GM12875 (cell line): ENCODE measurements at regions not wholly inside any gene's neighbourhood (a gene's known extent, or its start where the extent isn't known, plus 50 kb on each side); places are given as distances from the start of the nearest gene placed in this dataset.

Experiments used
- H3K4me3 ChIP-seq: one replicate; pipeline ENCODE4 v1.5.1; 2011; ENCODE audit warnings: low read depth, low read length, control low read depth
- CTCF ChIP-seq: IDR thresholded peaks from 2 replicates; pipeline ENCODE4 v1.5.1; 2011; ENCODE audit warnings: low read depth, mild to moderate bottlenecking, control low read depth, inconsistent platforms, low read length, moderate library complexity, borderline replicate concordance; ENCODE audit not compliant: insufficient read depth

GRCh38 chr4:22312113-22312512 is 203.8 kb downstream of the ADGRA3 start:
- TF ChIP-seq CTCF = no peak
- H3K4me3 ChIP-seq = no peak overlapping the region

DNA sequence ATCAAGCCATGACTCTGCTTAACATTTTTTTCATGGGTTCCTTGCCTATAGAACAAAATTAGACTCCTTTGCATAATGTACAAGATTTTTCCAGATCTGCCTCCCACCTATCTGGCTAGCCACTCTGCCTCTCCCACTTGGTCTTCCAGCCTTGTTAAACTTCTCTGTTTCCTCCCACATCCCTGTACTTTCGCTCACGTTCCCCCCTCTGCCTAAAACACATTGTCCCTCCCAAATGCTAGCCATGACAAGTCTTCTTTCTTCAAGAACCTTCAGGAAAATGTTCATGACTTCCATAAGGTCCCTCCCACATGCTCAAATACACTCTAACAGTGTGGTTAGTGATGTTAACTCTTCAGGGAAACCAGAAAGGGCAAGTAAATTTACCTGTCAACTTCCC is 214.6 kb downstream of the ADGRA3 start:
- no peak for TF ChIP-seq CTCF
- H3K4me3 ChIP-seq = no peak overlapping the region

GRCh38 chr4:22299678-22300077 is 216.2 kb downstream of the ADGRA3 start:
- H3K4me3 ChIP-seq = no peak overlapping the region
- TF ChIP-seq CTCF = no peak

- H3K4me3 ChIP-seq = no peak overlapping the region
- no peak for TF ChIP-seq CTCF
These were observed 228.2 kb downstream of the ADGRA3 start for GRCh38 chr4:22287631-22288030.

- H3K4me3 ChIP-seq = no peak overlapping the region
- no peak for TF ChIP-seq CTCF
These were observed 247.4 kb downstream of the ADGRA3 start for GRCh38 chr4:22268350-22269025.

DNA sequence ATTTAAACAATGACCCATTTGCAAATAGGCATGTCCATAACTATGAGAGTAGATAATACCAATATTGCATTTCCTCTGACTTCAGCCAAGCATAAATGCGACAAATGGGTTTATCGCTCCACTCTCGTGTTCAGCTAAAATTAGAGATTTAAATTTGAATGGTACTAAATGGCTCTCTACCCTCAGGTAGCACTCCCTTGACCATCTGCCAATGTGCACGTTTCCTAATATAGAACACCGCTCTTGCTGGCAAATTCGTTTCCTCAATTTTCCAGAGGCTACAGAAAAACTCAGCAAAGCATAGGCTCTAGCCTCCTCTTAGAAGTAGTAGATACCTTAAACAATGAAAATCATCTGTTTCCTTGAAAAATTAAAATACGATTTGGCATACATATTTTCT is 251.6 kb downstream of the ADGRA3 start:
- H3K4me3 ChIP-seq = no peak overlapping the region
- TF ChIP-seq CTCF = no peak

DNA sequence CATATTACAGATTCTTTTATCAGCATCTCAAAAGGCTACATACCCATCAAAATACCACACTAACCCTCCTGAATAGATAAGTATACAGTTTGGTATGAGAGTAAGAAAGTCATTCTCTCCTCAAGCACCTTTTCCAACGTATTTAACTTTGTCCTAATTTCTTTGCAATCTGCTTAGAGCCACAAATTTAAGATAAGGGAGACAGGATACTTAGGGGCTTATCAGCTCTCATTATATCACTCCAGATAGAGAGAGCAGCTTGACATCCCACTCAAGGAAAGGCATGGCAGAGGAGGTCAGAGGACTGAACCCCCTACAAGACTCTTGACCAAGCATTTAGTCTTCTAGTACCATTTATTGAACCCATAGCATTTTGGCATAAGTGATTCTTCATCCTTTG is 262.4 kb downstream of the ADGRA3 start:
- TF ChIP-seq CTCF = no peak
- no peak overlapping the region for H3K4me3 ChIP-seq
